DND-41 (cell line): ENCODE measurements at regions not wholly inside any gene's neighbourhood (a gene's known extent, or its start where the extent isn't known, plus 50 kb on each side); places are given as distances from the start of the nearest gene placed in this dataset.

Source experiments
- ATAC-seq: fragments of 200-7000 bp; cut with Tn5 transposase; 3 replicates; pipeline ENCODE4 v1.9.1; 2021; ENCODE audit warnings: low read depth; ENCODE audit not compliant: insufficient read depth
- DNase-seq: peaks from one replicate; pipeline ENCODE4 v3.0.0-alpha.2; 2020
- H2AFZ ChIP-seq: 2 replicates; pipeline ENCODE4 v1.6.0; 2012; ENCODE audit warnings: low read depth, low read length
- H3K27ac ChIP-seq: 2 replicates; pipeline ENCODE4 v1.5.1; 2012; ENCODE audit warnings: low read length, inconsistent platforms
- H3K27me3 ChIP-seq: fragments of 200-600 bp; sonication (generic); 2 replicates; pipeline ENCODE4 v1.6.0; 2012; ENCODE audit warnings: low read length, mild to moderate bottlenecking, inconsistent platforms; ENCODE audit not compliant: insufficient read depth, poor library complexity
- H3K36me3 ChIP-seq: 2 replicates; pipeline ENCODE4 v1.5.1; 2012; ENCODE audit warnings: low read length, inconsistent platforms; ENCODE audit not compliant: insufficient read depth
- H3K4me1 ChIP-seq: 2 replicates; pipeline ENCODE4 v1.5.1; 2012; ENCODE audit warnings: mild to moderate bottlenecking, low read length; ENCODE audit not compliant: insufficient read depth
- H3K4me2 ChIP-seq: 2 replicates; pipeline ENCODE4 v1.6.0; 2012; ENCODE audit warnings: mild to moderate bottlenecking, moderate library complexity, low read length, inconsistent platforms; ENCODE audit not compliant: insufficient read depth
- H3K4me3 ChIP-seq, 2 experiments: fragments of 200-600 bp in 1 of 2; shearing (Covaris generic) in 1 of 2; 2 replicates each; pipeline ENCODE4 v1.5.1; 2012 to 2016; ENCODE audit warnings: inconsistent platforms in 2 of 2, low read length in 2 of 2, mild to moderate bottlenecking in 2 of 2, low read depth in 1 of 2, moderate library complexity in 1 of 2
- H3K79me2 ChIP-seq: 2 replicates; pipeline ENCODE4 v1.6.0; 2012; ENCODE audit warnings: low read length, inconsistent platforms; ENCODE audit not compliant: insufficient read depth
- H3K9ac ChIP-seq: 2 replicates; pipeline ENCODE4 v1.6.0; 2012; ENCODE audit warnings: low read depth, mild to moderate bottlenecking, inconsistent platforms, low read length, moderate library complexity
- H3K9me3 ChIP-seq: 2 replicates; pipeline ENCODE4 v1.5.1; 2012; ENCODE audit warnings: low read length, moderate library complexity, mild to moderate bottlenecking, inconsistent platforms; ENCODE audit not compliant: insufficient read depth, severe bottlenecking
- H4K20me1 ChIP-seq: 2 replicates; pipeline ENCODE4 v1.6.0; 2012; ENCODE audit warnings: low read length; ENCODE audit not compliant: insufficient read depth
- CTCF ChIP-seq: IDR thresholded peaks from 2 replicates; pipeline ENCODE4 v1.5.1; 2012; ENCODE audit warnings: borderline replicate concordance, low read length, moderate library complexity, mild to moderate bottlenecking; ENCODE audit not compliant: poor library complexity, severe bottlenecking; ENCODE audit errors: extremely low read depth
- EZH2 ChIP-seq: IDR thresholded peaks from 3 replicates; pipeline ENCODE4 v1.6.1; 2012; ENCODE audit warnings: borderline replicate concordance, low read depth, mild to moderate bottlenecking, moderate library complexity, low read length, inconsistent platforms; ENCODE audit not compliant: severe bottlenecking

- DNase-seq = no peak
- Histone ChIP-seq H3K27me3 (no peaks in the 10 kb centered on the region), H3K79me2 (no peaks in the 10 kb centered on the region), H3K4me1 (no peaks in the 10 kb centered on the region), H2AFZ (no peak overlapping the region), H3K4me2 (no peak overlapping the region), H3K36me3 (no peaks in the 10 kb centered on the region), H3K9ac (no peak overlapping the region), H4K20me1 (no peaks in the 10 kb centered on the region), H3K4me3 (no peak overlapping the region), H3K9me3 (no peaks in the 10 kb centered on the region), H3K27ac (no peak overlapping the region)
- ATAC-seq = no peak
- TF ChIP-seq EZH2 = no peak
- no peak for TF ChIP-seq CTCF
Measured at GRCh38 chr7:41540601-41541000, 162.3 kb downstream of the INHBA start.

- H3K4me2 ChIP-seq = no peak overlapping the region
- H3K4me1 ChIP-seq = no peaks in the 10 kb centered on the region
- no peaks in the 10 kb centered on the region for H3K27me3 ChIP-seq
- no peaks in the 10 kb centered on the region for H3K9me3 ChIP-seq
- H2AFZ ChIP-seq = no peak overlapping the region
- H3K9ac ChIP-seq = no peak overlapping the region
- TF ChIP-seq CTCF = no peak
- TF ChIP-seq EZH2 = no peak
- H3K4me3 ChIP-seq = no peak overlapping the region
- ATAC-seq (no peak), DNase-seq (no peak)
- no peaks in the 10 kb centered on the region for H4K20me1 ChIP-seq
- no peak overlapping the region for H3K27ac ChIP-seq
- H3K36me3 ChIP-seq = no peaks in the 10 kb centered on the region
- no peaks in the 10 kb centered on the region for H3K79me2 ChIP-seq
Measured at GRCh38 chr7:41538810-41539724, 163.8 kb downstream of the INHBA start.

- Histone ChIP-seq H3K4me3 (no peak overlapping the region), H2AFZ (no peak overlapping the region), H3K9ac (no peak overlapping the region), H4K20me1 (no peaks in the 10 kb centered on the region), H3K79me2 (no peaks in the 10 kb centered on the region), H3K27ac (no peak overlapping the region), H3K9me3 (no peaks in the 10 kb centered on the region), H3K4me2 (no peak overlapping the region), H3K27me3 (no peaks in the 10 kb centered on the region), H3K36me3 (no peaks in the 10 kb centered on the region), H3K4me1 (no peaks in the 10 kb centered on the region)
- DNase-seq (no peak), ATAC-seq (no peak)
- no peak for TF ChIP-seq EZH2
- TF ChIP-seq CTCF = no peak
Measured at GRCh38 chr7:41536873-41537665, 165.8 kb downstream of the INHBA start.
